Panc1 (cell line): ENCODE measurements at regions not wholly inside any gene's neighbourhood (a gene's known extent, or its start where the extent isn't known, plus 50 kb on each side); places are given as distances from the start of the nearest gene placed in this dataset.

ENCODE experiments used
- ATAC-seq: fragments of 200-7000 bp; cut with Tn5 transposase; 2 replicates; pipeline ENCODE4 v1.9.1; 2020; ENCODE audit warnings: mild to moderate bottlenecking, moderate library complexity
- BruUV-seq: library from RNA; stranded (reverse); fragments of 400-500 nt; replicated peaks from 2 replicates; lab custom pipeline; 2021; lab: Mats Ljungman, UMichigan
- CTCF ChIA-PET: fragments of 300-600 bp; sonication (Branson Sonifier 250); formaldehyde crosslinking; loops from one replicate; lab custom pipeline; 2022; ENCODE audit warnings: antibody characterized with exemption; lab: Charles Lee
- POLR2A ChIA-PET: fragments of 300-600 bp; sonication (Branson Sonifier 250); formaldehyde crosslinking; loops from one replicate; lab custom pipeline; 2022; ENCODE audit warnings: antibody characterized with exemption; lab: Charles Lee
- DNase-seq: peaks from one replicate; pipeline ENCODE4 v3.0.0-alpha.2; 2010; ENCODE audit warnings: low read depth, low spot score
- H3K27ac ChIP-seq: 2 replicates; pipeline ENCODE4 v1.5.1; 2011; ENCODE audit warnings: mild to moderate bottlenecking, low read length, inconsistent platforms
- H3K27me3 ChIP-seq: fragments of 200-500 bp; sonication (Bioruptor generic); 2 replicates; pipeline ENCODE4 v1.6.0; 2014; ENCODE audit warnings: low read length, inconsistent platforms; ENCODE audit not compliant: control insufficient read depth, insufficient read depth
- H3K36me3 ChIP-seq: fragments of 200-500 bp; sonication (Bioruptor generic); 2 replicates; pipeline ENCODE4 v1.5.1; 2014; ENCODE audit warnings: inconsistent platforms, mild to moderate bottlenecking, low read length, moderate library complexity; ENCODE audit not compliant: control insufficient read depth, insufficient read depth
- H3K4me1 ChIP-seq: 2 replicates; pipeline ENCODE4 v1.5.1; 2011; ENCODE audit warnings: inconsistent platforms, mild to moderate bottlenecking, low read length, moderate library complexity; ENCODE audit not compliant: control insufficient read depth, insufficient read depth
- H3K4me3 ChIP-seq, 2 experiments: 2 replicates each; pipeline ENCODE4 v1.5.1; 2011 to 2012; ENCODE audit warnings: low read depth in 2 of 2, low read length in 2 of 2, mild to moderate bottlenecking in 2 of 2, inconsistent platforms in 1 of 2, moderate library complexity in 1 of 2
- H3K9me3 ChIP-seq: fragments of 200-500 bp; sonication (Bioruptor generic); 2 replicates; pipeline ENCODE4 v1.5.1; 2014; ENCODE audit warnings: low read depth, mild to moderate bottlenecking, inconsistent platforms, low read length, moderate library complexity; ENCODE audit not compliant: control insufficient read depth, insufficient read depth
- POLR2AphosphoS5 ChIP-seq: IDR thresholded peaks from 2 replicates; pipeline ENCODE4 v1.6.1; 2012; ENCODE audit warnings: mild to moderate bottlenecking, low read depth, low read length, moderate library complexity
- REST ChIP-seq, 2 experiments: IDR thresholded peaks; 2 replicates each; pipeline ENCODE4 v1.6.1; 2011 to 2012; ENCODE audit warnings: low read depth in 2 of 2, control low read depth in 1 of 2, low read length in 1 of 2, mild to moderate bottlenecking in 1 of 2, moderate library complexity in 1 of 2; ENCODE audit not compliant: insufficient read depth in 1 of 2
- SIN3A ChIP-seq: IDR thresholded peaks from 2 replicates; pipeline ENCODE4 v1.6.1; 2012; ENCODE audit warnings: low read depth, mild to moderate bottlenecking, low read length, moderate library complexity, borderline replicate concordance; ENCODE audit not compliant: insufficient read depth
- TCF7L2 ChIP-seq: IDR thresholded peaks from 2 replicates; pipeline ENCODE4 v1.6.1; 2011; ENCODE audit warnings: mild to moderate bottlenecking, low read depth, low read length, inconsistent platforms
- in situ Hi-C: cut with HindIII; loops from 2 replicates; pipeline ENCODE4 v1.10.0; 2016; ENCODE audit warnings: low sequenced_read_pairs, low pct_unique_long_range_greater_than_20kb
- intact Hi-C: fragments of 100-400 bp; cut with micrococcal nuclease; formaldehyde crosslinking; loops from one replicate; pipeline ENCODE4 v1.10.0; 2022; ENCODE audit not compliant: unreplicated experiment
- TF ChIP-seq, protein P1 (sequence below): fragments of 450-650 bp; IDR thresholded peaks from 2 replicates; pipeline ENCODE4 v1.5.1; 2017; ENCODE audit warnings: mild to moderate bottlenecking

- Histone ChIP-seq H3K36me3 (no peaks in the 10 kb centered on the region), H3K27me3 (no peaks in the 10 kb centered on the region; the same call in 1 of the 2 replicates), H3K4me1 (no peaks in the 10 kb centered on the region), H3K9me3 (no peaks in the 10 kb centered on the region), H3K4me3 (no peak overlapping the region), H3K27ac (no peak overlapping the region)
- ChIA-PET CTCF (no interaction called here), POLR2A (no interaction called here)
- BruUV-seq = no TSS peak
- intact Hi-C loops (no loop called here), in situ Hi-C loops (no loop called here)
- no peak for TF ChIP-seq SIN3A
- TF ChIP-seq, protein P1, sequence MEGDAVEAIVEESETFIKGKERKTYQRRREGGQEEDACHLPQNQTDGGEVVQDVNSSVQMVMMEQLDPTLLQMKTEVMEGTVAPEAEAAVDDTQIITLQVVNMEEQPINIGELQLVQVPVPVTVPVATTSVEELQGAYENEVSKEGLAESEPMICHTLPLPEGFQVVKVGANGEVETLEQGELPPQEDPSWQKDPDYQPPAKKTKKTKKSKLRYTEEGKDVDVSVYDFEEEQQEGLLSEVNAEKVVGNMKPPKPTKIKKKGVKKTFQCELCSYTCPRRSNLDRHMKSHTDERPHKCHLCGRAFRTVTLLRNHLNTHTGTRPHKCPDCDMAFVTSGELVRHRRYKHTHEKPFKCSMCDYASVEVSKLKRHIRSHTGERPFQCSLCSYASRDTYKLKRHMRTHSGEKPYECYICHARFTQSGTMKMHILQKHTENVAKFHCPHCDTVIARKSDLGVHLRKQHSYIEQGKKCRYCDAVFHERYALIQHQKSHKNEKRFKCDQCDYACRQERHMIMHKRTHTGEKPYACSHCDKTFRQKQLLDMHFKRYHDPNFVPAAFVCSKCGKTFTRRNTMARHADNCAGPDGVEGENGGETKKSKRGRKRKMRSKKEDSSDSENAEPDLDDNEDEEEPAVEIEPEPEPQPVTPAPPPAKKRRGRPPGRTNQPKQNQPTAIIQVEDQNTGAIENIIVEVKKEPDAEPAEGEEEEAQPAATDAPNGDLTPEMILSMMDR = no peak
- TF ChIP-seq POLR2AphosphoS5 = no peak
- TF ChIP-seq TCF7L2 = no peak
- TF ChIP-seq REST (IDR thresholded peaks at IDR 0.05; ENCODE audit: insufficient read depth in 1 of 2, low read depth in 2 of 2, low read length in 1 of 2) = no peak
- ATAC-seq (no peak), DNase-seq (no peak)
Measured at GRCh38 chr14:104465482-104466390, 113.8 kb upstream of the C14orf180 start.

DNA sequence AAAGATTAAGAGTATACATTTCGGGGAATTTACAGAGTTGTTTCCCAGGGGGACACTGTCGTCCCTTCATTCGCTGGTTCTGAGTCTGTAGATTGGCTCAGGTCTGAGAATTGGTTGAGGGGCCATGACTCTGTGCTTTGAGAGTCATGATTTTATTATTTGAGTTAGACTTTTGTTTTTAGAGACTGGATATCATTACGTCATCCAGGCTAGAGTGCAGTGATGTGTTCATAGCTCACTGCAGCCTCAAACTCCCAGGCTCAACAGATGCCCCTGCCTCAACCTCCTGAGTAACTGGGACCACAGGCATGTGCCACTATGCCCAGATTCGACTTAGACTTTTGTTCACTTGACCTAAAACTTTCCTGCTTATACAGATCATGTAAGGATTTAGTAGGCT, 112.3 kb upstream of the C14orf180 start:
- ChIA-PET CTCF (no interaction called here), POLR2A (no interaction called here)
- DNase-seq (no peak), ATAC-seq (no peak)
- intact Hi-C loops (no loop called here), in situ Hi-C loops (no loop called here)
- Histone ChIP-seq H3K9me3 (no peaks in the 10 kb centered on the region), H3K4me3 (no peak overlapping the region), H3K27me3 (no peaks in the 10 kb centered on the region; the same call in 1 of the 2 replicates), H3K4me1 (no peaks in the 10 kb centered on the region), H3K27ac (no peak overlapping the region), H3K36me3 (no peaks in the 10 kb centered on the region)
- no TSS peak for BruUV-seq
- TF ChIP-seq, protein P1 = no peak
- no peak for TF ChIP-seq TCF7L2
- no peak for TF ChIP-seq POLR2AphosphoS5
- no peak for TF ChIP-seq REST (IDR thresholded peaks at IDR 0.05; ENCODE audit: insufficient read depth in 1 of 2, low read depth in 2 of 2, low read length in 1 of 2)
- no peak for TF ChIP-seq SIN3A
